GM18861 (cell line): ENCODE measurements at regions not wholly inside any gene's neighbourhood (a gene's known extent, or its start where the extent isn't known, plus 50 kb on each side); places are given as distances from the start of the nearest gene placed in this dataset.

Experiments used
- ATAC-seq: cut with Tn5 transposase; IDR thresholded peaks from one replicate; pipeline ENCODE4 v1.9.1; 2021; ENCODE audit not compliant: unreplicated experiment

DNA sequence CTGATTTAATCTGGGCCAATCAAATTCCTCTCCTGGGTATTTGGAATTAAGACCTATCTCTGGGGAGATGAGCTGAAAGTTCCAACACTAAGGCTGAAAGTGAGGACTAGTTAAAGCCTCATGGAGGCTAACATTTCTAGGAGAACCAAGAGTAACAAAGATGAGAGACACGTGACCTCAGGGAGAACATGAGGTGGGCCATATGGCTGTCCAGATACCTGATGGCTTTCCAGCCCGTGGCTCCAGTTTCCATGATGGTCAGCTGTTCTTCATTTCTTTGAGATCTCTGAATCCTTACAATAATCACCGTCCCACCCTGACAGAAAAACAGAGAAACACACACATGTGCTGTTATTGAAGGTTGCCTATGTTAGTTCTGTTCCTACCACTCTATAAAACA, 66.1 kb downstream of the LEPR start:
- ATAC-seq = no peak

DNA sequence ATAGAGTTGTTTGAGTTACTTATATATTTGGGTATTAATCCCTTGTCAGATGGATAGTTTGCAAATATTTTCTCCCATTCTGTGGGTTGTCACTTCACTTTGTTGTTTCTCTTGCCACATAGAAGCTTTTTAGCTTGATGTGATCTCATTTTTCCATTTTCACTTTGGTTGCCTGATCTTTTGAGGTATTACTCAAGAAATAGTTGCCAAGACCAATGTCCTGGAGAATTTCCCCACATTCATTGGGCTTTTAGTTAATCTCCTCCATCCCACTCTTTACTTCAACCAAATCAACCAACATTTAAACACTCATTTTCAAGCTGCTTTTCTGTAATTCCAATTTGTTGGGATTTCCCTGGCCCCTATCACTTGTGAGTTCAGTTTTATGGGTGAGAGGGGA, 69.0 kb downstream of the LEPR start:
- no peak for ATAC-seq

DNA sequence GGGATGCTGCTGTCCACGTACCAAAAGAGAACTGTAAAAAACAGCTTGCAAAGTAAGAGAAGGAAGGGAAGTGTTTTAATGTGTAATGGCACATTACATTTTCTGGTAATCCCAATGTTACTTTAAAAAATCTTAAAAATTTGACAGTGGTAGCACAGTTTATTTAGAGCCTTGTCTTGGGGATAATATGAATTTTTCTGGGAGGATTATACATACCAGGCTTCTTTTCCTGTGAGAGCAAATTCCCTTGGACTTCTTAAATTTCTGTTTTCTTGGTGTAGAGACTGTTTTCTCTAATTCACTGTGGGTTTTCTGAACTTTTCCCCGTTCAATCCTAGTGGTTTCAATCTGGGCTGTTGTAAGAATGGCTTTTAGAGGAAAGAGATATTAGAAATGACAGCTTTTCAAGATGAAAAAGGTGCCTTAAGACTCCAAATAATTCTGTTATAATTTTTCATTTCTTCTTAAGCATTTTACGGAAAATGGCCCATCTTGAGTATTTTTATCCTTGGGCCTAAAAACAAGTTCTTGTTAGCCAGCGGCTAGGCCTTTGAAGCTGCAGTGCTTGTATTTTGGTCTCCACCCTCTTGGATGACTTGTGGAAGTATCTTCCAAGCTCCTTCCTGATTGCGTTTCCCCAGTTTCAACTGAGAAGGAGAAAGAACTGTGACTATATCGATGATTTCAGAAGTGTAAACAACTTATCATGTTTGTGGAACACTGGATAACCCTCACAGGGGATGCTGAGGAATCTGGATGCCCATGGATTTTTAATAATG, 70.0 kb downstream of the LEPR start:
- ATAC-seq = no peak

DNA sequence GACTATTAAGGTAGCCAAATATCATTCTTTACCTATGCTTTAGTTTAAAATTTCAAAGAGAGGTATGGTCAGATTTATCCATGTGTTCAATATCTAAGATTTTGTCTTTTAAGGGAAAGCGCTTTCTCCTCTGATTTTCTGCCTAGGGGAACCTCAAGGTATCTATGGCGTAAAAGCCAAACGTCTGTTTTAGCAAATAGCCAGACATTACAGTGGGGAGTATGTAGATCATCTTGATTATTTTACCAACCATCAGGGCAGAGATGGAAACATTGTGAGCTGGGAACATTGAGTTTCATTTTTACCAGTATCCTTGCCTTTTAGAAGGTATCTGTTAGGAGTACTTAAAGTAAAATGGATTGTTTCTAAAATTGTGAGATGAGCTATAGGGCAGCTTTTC, 71.0 kb downstream of the LEPR start:
- no peak for ATAC-seq

DNA sequence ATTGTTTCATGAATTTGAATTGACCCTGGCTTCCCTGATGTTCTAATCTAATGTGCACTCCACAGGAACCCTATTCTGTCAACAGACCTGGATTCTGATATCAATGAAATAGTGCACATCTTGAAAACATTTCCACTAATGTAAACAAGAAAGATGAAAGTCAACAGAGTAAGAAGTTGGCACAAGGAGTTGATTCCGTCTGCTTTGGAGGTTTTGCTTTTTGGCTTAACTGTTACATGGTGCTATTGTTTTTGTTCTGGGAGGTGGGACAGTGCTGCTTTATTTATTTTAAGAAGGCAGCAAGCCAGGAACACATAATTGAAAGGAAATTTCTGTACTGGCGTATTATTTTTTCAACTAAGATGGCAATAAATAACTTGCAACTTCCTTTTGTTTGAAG, 73.3 kb downstream of the LEPR start:
- no peak for ATAC-seq

DNA sequence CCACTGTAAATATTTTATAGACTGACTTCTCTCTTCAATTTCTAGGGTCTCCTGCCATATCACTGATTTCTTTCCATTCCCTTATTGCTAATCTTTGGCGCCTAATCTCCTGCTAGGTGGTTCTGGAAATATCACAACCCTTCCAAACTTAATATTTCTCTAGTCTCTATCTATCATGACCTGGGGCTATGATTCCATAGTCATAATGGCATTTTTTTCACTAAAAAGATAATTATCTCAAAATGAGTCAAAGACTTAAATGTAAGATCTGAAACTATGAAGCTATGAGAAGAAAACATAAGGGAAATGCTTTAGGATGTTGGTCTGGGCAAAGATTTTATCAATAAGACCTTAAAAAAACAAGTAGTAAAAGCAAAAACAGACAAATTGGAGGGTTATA, 74.2 kb downstream of the LEPR start:
- ATAC-seq = no peak

DNA sequence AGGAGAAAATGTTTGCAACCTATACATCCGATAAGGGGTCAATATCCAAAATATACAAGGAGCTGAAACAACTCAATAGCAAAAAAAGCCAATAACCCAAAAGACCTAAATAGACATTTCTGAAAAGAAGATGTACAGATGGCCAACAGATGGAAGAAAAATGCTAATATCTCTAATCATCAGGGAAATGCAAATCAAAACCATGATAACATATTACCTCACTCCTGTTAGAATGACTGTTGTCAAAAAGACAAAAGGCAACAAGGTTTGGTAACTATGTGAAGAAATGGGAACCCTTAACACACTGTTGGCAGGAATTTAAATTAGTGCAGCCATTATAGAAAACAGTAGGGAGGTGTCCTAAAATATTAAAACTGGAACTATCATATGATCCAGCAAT, 74.7 kb downstream of the LEPR start:
- ATAC-seq = no peak

DNA sequence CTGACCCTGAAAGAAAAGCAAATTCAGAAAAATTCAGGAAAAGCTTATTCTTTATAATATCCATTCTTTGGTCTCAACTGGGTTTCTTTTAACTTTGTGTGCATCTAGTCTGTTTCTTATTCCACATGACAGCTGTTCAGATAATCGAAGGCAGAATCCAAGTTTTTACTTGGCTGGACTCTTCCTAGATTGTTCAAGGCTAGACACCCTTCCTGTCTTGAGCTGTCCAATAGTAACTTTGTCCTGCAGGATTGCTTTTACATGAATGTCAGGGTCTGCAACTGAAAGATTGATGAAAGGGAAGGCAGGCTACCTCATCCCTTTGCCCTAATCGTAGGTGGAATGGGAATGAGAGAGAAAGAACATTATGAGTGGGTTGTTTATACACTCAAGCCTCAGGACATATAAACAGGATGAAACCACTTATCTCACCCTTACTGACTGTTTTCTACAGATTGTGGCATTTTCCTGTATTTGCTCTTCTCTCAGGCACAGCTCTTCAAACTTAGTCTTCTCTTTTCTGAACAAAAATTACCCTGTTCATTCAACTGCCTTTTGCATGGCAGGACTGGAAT, 76.9 kb downstream of the LEPR start:
- ATAC-seq = no peak

DNA sequence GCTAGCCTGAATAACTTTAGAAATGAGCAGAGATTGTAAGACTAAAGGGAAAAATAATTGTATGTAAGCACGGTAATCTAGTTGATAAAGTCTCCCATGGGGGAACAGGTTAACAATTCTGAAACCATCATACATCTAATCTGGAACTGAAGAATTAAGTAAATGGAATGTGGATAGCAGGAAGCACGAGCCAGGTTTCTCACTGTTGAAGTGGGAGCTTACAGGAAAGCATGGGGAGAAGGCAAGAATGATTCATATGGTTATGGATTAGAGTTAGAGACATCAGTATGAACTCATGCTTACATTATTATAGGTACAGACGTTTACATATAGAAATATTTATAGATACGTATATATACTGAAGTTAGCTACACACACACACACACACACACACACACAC, 83.0 kb downstream of the LEPR start:
- no peak for ATAC-seq

DNA sequence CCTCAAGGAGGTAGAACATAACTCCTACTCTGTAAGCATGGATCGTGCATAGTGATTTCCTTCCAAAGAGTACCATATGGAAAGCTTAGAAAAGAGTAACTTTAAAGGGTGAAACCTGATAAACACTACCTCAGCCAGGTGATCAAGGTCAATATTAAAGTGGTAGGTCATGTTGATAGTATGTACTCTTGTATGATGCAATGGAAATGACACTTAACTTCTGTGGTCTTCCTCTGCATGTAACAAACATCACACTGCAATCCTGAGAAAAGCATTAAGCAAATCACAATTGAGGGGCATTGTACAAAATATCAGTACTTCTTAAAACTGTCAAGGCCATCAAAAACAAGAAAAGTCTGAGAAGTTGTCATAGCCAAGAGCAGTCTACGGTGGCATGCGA, 83.8 kb downstream of the LEPR start:
- ATAC-seq = no peak

DNA sequence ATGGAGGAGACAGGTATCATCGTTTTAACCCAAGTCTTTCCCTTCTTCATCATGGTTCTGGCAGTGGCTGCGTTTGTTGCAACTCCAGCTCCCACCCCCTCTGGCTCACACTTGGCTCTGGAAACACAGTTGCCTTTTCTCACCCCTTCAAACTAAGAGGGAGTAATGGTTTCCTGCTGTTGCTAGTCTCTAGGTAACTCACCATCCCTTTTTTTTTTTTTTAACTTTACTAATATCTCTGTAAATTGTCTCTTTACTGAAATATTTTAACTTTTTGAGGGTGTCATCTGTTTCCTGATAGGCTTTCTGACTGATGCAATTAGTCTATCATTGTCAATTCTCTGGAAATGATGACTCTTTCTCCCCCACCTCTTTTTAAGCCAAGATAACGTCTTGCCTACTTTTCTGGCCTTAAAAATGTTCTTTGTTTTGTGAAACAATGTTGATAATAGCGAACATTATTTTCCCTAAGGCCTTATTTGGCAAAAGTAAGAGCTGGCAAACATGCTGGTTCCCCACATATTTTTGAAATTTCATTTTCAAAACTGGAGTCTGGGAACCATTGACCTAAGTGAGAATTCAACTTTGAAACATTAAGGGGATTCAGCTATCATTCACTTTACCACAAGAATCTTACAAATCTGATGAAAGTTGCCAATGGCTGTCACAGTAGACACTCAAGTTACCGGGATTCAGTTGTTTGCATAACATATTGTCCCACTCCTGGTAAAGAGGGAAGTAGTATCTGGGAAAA, 85.3 kb downstream of the LEPR start:
- no peak for ATAC-seq

DNA sequence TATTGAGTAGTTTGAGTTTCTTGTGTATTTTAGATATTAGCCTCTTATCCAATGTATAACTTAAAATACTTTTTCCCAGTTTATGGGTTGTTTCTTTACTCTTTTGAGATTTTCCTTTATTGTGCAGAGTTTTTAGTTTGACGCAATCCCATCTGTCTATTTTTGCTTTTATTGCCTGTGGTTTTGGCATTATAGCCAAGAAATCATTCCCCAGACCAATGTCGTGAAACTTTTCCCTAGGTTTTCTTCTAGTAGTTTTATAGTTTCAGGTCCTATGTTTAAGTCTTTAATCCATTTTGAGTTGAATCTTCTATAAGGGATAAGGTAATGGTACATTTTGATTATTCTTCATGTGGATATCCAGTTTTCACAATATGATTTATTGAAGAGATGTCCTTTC, 87.6 kb downstream of the LEPR start:
- ATAC-seq = no peak

DNA sequence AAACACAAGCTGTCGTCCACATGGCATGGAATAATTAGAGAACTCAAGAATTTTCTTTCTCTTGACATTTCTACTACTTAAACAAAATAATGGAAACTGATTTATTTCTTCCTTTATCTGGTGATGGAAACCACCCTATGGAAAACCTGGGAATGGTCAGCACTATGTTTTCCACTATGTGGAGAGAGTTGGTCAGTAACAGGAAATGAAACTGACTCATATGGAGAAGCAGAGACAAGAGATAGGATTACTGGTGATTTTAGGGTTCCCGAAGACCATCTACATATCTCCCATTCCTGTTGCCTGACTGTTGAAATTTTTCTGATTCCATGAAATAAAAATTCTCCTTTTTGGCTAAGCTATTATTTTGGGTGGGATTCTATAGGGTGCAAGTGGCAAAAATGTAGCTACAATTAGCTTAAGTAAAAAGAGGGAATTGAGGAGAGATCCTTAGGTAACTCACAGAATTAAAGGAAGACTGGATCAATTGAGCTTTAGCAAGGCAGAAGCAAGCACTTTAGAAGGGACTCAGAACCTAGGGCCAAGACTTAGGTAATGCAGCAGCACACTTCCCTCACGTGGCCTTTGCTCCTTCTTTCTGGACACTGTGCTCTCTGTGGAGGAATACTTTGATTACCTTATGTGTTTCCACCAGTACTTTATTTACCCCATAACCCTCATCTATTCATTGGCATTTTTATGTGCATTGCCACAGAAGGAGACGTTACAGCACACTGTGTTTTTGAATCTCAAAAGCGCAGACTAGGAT, 89.6 kb downstream of the LEPR start:
- ATAC-seq = no peak

DNA sequence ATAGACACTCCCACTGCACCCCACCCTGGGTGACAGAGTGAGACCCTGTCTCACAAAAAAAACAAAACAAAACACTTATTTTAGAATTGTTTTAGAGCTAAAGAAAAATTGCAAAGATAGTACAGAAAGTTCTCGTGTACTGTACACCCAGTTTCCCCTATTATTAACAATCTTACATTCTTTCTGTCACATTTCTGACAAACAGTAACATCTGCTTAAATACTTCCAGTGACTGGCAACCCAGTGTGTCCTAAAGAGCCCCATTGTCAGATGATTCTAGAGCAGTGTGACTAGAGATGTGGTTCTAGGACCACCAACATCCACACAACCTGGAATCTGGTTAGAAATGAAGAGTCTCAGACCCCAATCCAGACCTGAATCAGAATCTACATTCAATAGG, 90.5 kb downstream of the LEPR start:
- no peak for ATAC-seq

DNA sequence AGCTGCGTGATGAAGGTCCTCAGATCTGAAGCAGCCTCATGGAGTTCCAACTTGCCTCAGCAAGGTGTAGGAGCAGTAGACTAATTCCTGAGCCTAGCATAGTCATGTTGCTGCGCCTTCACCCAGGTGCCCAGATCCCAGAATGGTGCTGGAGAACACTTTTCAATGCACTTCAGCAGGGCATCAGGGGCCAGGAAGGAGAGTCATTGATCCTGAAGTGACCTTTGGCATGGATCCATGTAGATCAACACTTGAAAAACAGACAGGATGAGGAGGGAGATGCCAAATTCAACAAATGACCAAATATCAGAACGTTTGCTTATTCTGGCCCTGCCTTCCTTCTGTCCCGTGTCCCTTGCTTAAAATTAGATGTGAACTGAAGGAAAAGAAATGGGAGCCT, 91.9 kb downstream of the LEPR start:
- no peak for ATAC-seq

DNA sequence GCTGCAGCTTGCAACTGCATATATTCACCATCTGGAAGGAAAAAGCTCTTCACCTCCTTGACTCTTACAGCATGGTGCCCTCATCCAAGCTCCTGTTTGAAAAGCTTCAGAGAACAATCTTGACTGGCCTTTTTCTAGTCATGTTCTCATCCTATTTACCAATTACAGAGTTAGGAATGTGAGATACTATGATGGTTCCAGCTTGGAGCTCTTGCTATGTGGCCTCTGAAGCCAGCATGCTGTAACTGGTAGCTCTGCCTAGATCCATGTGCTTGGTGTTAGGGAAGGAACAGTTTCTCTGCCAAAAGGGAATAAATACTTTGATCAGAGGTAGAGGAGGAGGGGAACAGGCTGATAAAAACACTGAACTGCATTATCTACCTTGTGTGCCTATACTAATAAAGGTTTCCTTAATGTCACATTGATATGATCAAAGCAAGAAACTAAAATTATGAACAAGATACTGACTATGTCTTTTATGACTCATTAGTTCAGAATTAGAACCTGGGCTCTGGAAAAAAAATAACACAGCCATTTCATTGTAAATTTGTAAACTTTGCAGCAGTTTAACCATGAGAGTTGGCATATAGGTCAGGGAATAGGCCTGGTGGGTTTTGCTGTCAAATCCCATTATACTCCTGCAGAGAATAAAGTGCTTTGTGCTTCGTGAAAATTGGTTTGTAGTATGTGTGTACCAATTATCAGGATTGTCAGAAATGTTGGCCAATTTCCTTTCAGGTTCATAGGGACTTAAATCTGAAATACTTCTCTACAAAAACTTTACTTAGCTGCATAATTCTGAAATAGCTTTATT, 92.7 kb downstream of the LEPR start:
- no peak for ATAC-seq

DNA sequence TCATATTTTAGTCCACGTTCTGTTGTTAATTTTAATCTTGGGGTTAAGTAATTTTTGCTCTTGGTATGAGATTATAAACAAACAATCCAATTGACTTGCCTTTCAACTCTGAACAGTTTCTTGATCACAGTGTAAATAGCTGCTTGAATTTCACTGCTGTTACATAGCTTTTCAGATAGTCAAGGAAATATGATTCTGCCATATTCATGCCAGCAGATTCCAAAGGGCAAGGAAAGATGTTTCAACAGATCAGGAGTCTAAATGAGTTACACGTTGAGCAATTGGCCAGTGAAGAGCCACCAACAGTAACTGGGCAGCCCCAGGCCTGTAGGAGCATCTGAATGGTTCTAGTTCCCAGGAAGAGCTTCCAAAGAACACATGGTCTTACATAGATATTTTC, 93.6 kb downstream of the LEPR start:
- ATAC-seq = no peak

DNA sequence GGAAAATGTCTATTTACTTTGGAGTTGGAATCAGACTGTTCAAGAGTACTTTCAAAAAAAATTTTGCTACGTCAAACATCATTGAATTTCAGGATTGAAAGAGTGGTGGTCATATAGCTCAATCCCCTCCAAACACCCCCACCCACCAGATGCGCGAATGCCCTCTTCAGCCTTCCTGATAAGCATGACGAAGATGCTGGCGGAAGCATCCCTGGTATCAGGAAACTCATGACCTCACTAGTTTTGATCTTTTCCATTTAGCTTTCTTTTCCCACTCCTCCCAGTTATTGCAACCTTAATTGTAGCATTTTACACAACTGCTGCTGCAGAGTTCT, 104.4 kb downstream of the LEPR start:
- ATAC-seq = no peak

DNA sequence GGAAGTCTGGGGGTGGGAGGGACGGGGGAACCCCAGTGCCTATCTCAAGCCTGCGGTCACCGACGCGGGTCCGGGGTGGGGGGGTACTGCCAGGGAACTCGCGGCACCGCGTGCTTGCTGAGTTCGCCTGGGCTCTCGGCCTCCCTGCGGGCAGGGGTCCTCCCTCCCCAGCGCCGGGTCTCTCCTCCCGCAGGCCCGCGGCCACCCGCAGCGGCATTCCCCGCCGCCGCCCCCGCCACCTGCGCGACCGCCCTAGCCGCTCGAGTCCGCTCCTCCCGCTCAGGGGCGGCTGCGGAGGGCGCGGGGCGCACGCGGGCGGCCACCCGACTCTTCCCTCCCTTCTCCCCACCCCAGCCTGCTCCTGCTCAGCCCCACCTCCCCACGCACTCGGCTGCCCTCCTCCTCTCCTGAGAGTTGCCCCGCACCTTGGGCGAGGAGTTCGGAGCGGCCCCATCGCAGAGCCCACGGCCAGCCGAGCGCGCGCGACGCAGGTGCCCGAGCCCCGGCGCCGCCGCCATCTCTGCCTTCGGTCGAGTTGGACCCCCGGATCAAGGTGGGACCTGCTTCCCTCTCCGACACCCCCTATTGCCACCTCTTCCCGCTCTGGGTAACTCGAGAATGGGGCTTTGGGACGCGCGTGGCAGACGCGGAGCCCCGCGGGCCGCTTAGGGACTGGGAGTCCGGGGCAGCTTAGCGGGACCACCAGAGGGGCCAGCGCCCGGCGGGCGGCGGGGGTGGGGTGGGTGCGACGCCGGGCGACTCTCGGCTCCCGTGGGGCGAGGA, 105.0 kb downstream of the LEPR start:
- ATAC-seq = no peak

DNA sequence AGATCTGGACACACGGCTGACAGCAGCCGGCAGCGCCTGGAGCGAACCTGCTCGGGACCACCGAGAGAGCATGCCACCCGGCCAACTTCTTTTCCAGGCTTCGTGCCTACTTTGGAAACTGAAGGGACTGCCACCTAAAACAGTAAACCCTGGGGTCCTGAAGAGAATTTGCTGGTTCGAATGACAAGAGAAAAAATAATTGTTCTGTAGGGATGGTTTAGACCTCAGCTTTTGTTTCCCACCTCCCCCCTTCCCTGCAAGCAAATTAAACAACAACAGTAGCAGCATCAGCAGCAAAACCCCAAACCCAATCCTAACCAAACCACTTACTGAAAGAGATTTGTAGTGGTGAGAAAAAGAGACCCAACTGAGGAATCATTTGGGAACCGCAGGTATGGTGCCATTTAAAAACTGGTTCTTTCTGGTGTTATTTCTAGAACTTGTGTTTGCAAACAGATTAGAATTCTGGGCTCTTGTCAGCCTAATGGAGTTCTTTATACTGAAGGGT, 105.6 kb downstream of the LEPR start:
- ATAC-seq = no peak
